ENCODE measurements at regions not wholly inside any gene's neighbourhood (a gene's known extent, or its start where the extent isn't known, plus 50 kb on each side); places are given as distances from the start of the nearest gene placed in this dataset.

- DNase-seq = no peak
Observed at GRCh38 chr2:219772103-219772635, 144.7 kb downstream of the SLC4A3 start.

- no peak for DNase-seq
Observed at GRCh38 chr2:219772697-219773096, 145.3 kb downstream of the SLC4A3 start.

GRCh38 chr2:219775506-219775905 lies 148.1 kb downstream of the SLC4A3 start:
- DNase-seq = no peak

- no peak for DNase-seq
Observed at GRCh38 chr2:219777388-219777787, 150.0 kb downstream of the SLC4A3 start.

GRCh38 chr2:219778189-219778588 lies 150.8 kb downstream of the SLC4A3 start:
- DNase-seq = no peak

GRCh38 chr2:219782737-219783348 lies 155.4 kb downstream of the SLC4A3 start:
- no peak for DNase-seq

GRCh38 chr2:219783359-219783975 lies 156.0 kb downstream of the SLC4A3 start:
- no peak for DNase-seq

- DNase-seq = no peak
Observed at GRCh38 chr2:219784178-219784577, 156.7 kb downstream of the SLC4A3 start.

GRCh38 chr2:219789476-219789875 lies 162.0 kb downstream of the SLC4A3 start:
- no peak for DNase-seq

- DNase-seq = no peak
Observed at GRCh38 chr2:219792446-219792845, 165.0 kb downstream of the SLC4A3 start.

- DNase-seq = no peak
Observed at GRCh38 chr2:219798430-219798829, 171.0 kb downstream of the SLC4A3 start.

GRCh38 chr2:219803294-219803693 lies 175.9 kb downstream of the SLC4A3 start:
- DNase-seq = no peak

- DNase-seq = no peak
Observed at GRCh38 chr2:219810895-219811294, 183.5 kb downstream of the SLC4A3 start.

GRCh38 chr2:219812672-219813071 lies 185.2 kb downstream of the SLC4A3 start:
- DNase-seq = no peak

- DNase-seq = no peak
Observed at GRCh38 chr2:219820767-219821166, 193.3 kb downstream of the SLC4A3 start.

GRCh38 chr2:219823574-219823973 lies 196.1 kb downstream of the SLC4A3 start:
- DNase-seq = no peak

GRCh38 chr2:219824996-219825395 lies 197.6 kb downstream of the SLC4A3 start:
- no peak for DNase-seq

GRCh38 chr2:219828127-219828526 lies 200.7 kb downstream of the SLC4A3 start:
- no peak for DNase-seq

- no peak for DNase-seq
Observed at GRCh38 chr2:219829667-219830352, 202.4 kb downstream of the SLC4A3 start.

GRCh38 chr2:219830353-219830738 lies 202.9 kb downstream of the SLC4A3 start:
- DNase-seq = no peak

- DNase-seq = no peak
Observed at GRCh38 chr2:219831957-219832356, 204.5 kb downstream of the SLC4A3 start.

- no peak for DNase-seq
Observed at GRCh38 chr2:219832904-219833303, 205.5 kb downstream of the SLC4A3 start.

- no peak for DNase-seq
Observed at GRCh38 chr2:219835493-219835892, 208.1 kb downstream of the SLC4A3 start.

GRCh38 chr2:219836647-219837177 lies 209.3 kb downstream of the SLC4A3 start:
- no peak for DNase-seq

Measured in amniotic stem cell (primary cell).